MV-4-11 (cell line): ENCODE measurements at regions not wholly inside any gene's neighbourhood (a gene's known extent, or its start where the extent isn't known, plus 50 kb on each side); places are given as distances from the start of the nearest gene placed in this dataset.

Experiments used
- DNase-seq: peaks from one replicate; lab custom pipeline; 2025; lab: John Stamatoyannopoulos, UW

DNA sequence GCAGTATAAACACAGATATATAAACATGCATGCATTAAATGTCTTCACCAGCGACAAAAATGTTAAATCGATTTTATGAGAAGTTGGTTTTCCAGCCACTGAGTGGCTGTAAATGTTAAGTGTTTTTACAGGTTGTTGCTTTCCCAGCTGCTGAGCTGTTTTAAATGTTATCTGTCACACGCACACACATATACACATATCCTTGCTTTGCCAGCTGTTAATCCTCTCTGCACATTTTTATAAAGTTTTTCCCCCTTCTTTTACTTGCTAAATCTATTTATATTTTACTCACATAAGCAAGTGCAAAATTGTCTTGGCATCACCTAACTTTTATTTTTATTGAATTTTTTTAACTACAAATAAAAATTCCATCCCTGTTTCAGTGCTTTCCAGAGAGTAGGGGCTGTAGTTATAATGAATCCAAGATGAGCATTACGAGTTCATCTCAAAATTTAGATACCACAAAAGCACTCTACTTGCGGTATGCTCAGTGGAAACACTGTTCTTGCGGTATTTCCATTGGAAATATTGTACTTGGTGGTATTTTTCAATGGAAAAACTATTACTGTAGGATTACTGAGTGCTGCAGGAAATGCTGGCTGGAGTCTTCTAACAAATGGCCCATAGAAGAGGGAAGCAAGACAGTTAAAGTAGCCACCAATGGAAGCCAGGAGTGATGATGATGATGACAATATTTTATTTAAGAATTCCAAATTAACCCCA is 124.9 kb upstream of the KCNJ16 start:
- DNase-seq: no peak

- DNase-seq: no peak
These were observed 124.2 kb upstream of the KCNJ16 start for GRCh38 chr17:69950701-69951418.

- DNase-seq: no peak
These were observed 120.6 kb upstream of the KCNJ16 start for GRCh38 chr17:69954241-69954925.

DNA sequence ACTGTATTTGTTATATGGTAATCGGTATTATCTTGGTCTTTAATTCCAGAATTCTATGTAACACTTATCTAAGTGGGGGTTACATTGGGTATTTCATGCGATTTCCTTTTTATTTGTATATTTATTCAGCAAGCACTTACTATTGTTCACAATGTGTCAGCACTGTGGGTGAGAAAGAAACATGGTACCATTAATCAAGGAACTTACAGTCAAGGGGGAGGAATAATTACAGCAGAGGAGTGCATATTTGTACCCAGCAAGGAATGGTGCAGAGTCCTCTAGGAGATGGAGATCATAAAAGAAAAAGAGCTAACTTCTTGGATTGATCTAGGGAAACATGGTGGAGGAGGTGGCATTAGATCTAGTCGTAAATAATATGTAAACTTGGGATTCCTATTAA is 117.0 kb upstream of the KCNJ16 start:
- DNase-seq: no peak

DNA sequence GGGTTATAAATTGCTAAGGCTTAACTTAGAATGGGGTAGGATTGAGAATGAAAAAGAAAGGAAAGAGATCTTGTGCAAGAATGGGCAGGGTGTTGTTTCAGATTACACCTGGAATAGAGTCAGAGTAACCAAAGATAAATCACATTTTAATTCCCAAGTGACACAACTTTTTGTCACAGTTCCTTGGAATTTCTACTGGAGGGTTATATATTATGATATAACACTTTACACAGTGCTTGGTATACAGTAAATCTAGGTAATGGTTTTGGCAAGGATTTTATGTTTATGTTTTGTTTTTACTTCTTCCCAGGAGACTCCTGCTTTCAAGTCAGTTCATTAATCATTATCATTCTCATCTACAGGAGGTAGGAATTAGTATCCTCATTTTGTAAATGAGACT is 115.7 kb upstream of the KCNJ16 start:
- DNase-seq: no peak

DNA sequence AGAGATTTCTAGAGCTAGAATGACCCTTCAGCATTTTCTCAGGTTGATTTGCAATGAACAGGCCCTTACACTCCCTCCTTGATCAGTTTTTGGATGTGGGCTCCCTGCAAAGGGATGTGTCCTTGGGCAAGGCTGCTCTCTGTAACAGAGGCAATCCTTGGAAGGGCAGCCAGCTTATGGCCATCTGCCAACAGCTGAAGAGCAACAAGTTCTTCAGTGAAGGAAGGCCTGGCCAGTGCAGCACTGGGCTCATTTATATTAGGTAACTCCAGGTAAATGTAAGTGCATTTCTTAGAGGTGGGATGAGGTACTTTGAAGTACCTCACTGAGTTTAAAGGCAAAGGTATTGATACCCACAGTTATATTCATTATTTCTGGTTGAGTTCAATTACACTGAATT is 114.3 kb upstream of the KCNJ16 start:
- no peak for DNase-seq

DNA sequence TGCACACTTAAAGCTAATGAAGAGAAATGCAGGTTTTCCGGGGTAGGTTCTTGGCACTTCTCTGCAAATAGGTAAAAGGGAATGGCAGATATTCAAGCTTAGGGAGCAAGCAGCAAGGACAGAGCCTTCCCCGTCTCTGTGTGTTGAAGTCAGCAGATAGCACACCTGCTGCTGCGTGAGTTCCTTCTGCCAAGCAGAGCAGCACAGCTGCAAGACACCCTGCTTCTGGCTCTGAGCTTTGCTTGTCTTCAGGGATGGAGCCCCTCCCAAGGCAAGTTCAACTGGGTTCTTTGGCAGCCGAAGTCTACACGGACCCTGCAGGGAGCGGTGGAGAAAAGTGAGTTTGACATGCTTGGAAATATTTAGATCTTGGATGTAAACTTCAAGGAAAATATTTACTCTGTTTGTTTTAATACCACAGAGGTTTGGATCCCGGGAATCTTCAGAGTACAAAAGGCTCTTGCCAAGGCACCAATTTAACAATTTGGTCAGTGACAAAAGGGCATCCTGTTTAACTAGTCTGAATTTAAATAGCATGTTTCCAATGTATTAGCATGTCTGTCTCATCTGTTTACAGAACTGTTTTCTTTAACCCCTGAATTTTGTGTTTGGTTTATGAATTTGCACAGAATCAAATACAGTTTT is 113.4 kb upstream of the KCNJ16 start:
- no peak for DNase-seq

GRCh38 chr17:69962436-69962995 is 112.5 kb upstream of the KCNJ16 start:
- DNase-seq: no peak

DNA sequence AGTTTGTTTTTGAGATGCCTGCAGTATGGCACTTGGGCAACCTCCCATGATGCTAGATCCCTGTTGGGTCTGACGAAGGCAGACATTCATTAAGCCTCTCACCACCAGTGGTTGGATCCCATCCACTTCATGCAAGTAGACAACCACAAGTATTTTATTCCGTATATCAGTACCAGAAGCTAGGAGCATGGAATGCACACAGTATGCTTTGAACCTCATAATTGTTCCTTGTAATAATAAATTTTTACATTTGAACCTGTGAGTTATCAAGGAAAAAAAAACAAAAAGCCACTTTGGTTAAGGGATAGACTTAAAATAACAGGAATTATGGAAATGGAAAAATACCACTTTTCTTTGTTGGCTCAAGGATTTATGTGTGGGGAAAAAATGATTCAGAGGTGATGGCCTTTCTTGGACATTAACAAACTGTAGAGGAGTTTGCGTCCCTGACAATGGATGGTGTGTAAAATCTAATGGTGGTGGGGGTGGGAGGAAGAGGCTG is 107.1 kb upstream of the KCNJ16 start:
- DNase-seq: no peak

GRCh38 chr17:69969897-69970296 is 105.1 kb upstream of the KCNJ16 start:
- DNase-seq: no peak

GRCh38 chr17:69972251-69972650 is 102.8 kb upstream of the KCNJ16 start:
- DNase-seq: no peak

GRCh38 chr17:69975808-69976207 is 99.2 kb upstream of the KCNJ16 start:
- no peak for DNase-seq

DNA sequence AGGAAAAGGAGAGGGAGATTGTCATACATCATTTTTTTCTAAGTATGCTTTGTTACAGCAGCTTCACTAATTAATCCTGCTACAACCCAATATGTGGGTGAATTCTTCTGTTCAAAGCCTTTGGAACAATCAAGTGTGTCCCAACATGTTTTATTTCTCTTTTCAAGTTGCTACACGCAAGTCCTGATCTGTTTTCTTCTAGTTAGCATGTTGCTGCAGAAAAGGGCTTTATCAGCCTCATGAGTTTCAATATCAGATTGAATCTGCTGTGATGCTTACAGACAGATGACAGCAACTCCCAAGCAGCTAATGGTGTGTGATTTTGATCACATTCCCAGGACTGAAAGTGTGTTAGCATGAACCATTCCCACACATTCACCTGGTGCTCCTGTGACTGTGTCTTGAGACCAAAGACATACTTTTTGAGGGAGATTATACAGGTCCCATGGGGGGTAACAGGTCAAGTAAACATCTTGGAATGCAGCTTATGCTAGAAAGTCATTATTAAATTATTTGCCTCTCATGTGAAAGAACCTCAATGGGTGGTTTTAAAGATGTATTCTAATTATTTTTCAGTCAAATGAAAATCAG is 96.9 kb upstream of the KCNJ16 start:
- DNase-seq: no peak

DNA sequence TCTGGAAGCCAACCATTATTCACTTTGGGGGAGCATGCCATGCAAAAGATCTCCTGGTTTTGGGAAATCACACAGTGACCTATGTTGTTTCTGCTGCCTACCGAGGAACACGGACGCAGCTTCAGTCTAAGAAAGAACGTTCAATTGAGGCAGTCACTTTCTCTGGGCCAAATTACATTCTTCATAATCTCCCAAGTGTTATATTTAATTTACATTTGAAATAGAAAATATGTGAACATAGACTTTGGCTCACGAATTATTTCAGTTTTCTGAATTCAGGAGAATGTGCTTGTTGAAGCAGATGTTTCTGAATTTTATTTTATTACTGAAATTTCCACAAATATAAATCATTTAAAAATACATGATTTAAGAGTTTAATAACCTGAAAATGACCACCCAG is 93.6 kb upstream of the KCNJ16 start:
- no peak for DNase-seq

DNA sequence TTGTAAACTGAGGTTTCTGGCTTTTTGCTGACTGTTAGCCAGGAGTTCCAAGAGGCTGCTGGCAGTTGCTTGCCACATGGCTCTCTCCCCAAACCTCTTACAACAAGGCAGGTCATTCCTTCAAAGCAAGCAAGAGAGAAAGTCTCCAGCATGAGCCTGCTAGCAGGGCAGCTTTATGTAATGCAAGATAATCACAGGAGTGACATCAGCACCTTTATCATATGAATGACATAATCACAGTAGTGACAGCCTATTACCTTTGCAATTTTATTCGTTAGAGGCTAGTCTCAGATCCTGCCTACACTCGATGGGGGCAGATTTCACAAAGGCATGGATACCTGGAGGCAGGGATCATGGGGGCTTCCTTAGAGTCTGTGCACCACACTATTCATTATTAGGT is 79.5 kb upstream of the KCNJ16 start:
- no peak for DNase-seq

- DNase-seq: no peak
These were observed 77.7 kb upstream of the KCNJ16 start for GRCh38 chr17:69997332-69997731.

DNA sequence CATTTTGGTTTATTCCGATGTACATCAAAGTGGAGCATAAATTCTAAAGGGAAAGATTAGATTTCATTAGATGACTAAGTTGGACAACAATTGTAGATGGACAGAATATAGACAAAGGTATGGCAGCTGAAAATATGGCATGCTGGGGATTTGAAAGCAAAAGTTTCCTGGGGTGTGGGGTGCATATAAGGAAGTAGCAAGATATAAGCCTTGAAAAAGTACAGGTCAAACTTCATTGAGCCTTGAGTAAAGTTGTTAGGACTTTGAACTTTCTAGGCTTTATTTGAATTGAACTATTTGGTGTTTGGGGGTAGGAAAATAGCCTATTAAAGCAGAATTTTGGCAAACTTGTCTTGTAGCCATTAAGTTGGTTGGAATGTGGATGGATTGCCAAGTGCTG is 75.8 kb upstream of the KCNJ16 start:
- no peak for DNase-seq

- no peak for DNase-seq
These were observed 68.9 kb upstream of the KCNJ16 start for GRCh38 chr17:70006159-70006558.

DNA sequence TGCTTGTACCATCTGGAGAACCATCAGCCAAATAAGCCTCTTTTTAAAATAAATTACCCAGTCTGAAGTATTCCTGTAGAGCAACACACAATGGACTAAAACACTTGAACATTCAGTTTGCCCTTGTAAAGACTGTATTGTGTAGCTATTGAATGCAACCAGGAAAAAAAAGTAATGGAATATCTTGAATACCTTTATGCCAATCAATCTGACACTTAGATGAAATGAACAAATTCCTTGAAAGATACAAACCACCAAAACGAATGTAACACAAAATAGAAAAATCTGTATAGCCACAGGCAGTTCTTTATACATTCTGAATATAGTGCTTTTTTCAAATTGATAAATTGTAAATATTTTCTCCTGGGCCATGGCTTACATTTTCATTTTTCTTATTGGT is 63.3 kb upstream of the KCNJ16 start:
- DNase-seq: no peak

DNA sequence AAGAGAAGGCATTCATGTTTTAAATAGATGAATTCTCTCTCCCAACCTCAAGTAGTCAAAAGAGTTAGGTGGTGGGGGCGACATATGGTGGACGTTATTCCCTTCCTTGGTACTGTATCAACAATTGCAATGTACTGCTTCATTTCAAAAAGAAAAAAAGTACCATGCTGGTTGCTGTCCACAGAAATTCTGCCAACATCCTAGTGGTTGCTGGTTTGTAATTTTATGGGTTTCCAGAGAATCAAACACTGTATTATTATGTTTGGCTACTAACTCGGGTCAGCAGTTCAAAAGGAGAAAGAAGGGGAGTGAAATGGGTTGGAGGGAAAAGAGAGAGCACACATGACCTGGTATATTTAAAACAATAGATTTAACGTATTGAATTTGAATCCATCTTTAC is 61.1 kb upstream of the KCNJ16 start:
- no peak for DNase-seq

DNA sequence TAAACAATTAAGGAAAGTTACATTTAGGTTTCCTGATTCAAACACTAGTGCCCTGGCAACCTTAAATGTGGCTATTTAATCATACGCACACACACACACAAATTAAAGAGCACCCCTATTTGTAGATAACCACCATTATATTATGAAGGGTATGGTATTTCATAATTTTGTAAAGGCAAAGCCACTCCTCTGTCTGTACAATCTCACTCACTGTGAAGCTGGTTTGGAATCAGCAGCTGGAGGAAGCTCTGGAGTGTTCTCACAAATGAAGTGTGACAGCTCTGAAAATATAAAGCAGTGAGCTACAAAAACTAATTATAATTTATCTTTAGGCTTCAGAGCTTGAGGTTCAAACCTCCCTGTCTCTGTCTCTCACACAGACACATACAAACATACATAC is 57.9 kb upstream of the KCNJ16 start:
- DNase-seq: no peak

GRCh38 chr17:70017941-70018340 is 57.1 kb upstream of the KCNJ16 start:
- DNase-seq: no peak
